HUES48 (cell line): ENCODE measurements at regions not wholly inside any gene's neighbourhood (a gene's known extent, or its start where the extent isn't known, plus 50 kb on each side); places are given as distances from the start of the nearest gene placed in this dataset.

Experiments used
- H3K27ac ChIP-seq: one replicate; pipeline ENCODE4 v1.7.0; 2013; ENCODE audit warnings: low read depth, low read length, inconsistent platforms
- H3K27me3 ChIP-seq: 2 replicates; pipeline ENCODE4 v1.6.1; 2013; ENCODE audit warnings: mild to moderate bottlenecking, low read length; ENCODE audit not compliant: control insufficient read depth, insufficient read depth
- H3K36me3 ChIP-seq: 2 replicates; pipeline ENCODE4 v1.6.1; 2013; ENCODE audit warnings: low read length; ENCODE audit not compliant: control insufficient read depth, insufficient read depth
- H3K4me1 ChIP-seq: 2 replicates; pipeline ENCODE4 v1.6.1; 2013; ENCODE audit warnings: mild to moderate bottlenecking, low read length; ENCODE audit not compliant: control insufficient read depth, insufficient read depth
- H3K4me3 ChIP-seq: 2 replicates; pipeline ENCODE4 v1.5.1; 2013; ENCODE audit warnings: mild to moderate bottlenecking, low read depth, low read length
- H3K9ac ChIP-seq: 2 replicates; pipeline ENCODE4 v1.6.1; 2013; ENCODE audit warnings: mild to moderate bottlenecking, low read depth, low read length, moderate library complexity
- H3K9me3 ChIP-seq: 2 replicates; pipeline ENCODE4 v1.6.1; 2013; ENCODE audit warnings: low read length; ENCODE audit not compliant: control insufficient read depth, insufficient read depth

DNA sequence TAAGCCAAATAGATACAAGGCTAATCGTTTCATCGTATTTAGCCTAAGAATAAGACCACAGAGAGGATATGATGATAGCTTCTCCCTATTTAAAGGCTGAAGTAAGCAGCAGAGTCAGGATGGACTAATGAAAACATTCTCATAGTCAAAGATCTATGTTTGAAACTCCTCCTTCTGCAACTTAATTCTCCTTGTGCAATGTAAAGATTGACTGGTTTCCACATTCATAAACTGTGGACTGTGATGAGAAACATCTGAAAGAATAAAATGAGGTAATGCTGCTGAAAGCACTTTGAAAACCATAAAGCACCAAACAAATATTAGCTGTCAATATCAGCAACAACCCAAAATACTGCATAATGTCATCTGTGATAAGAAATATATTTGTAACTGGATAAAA, 361.9 kb downstream of the CSNK1G3 start:
- Histone ChIP-seq H3K9ac (no peak overlapping the region), H3K4me3 (no peak overlapping the region), H3K27ac (peak overlapping the region; percentile 97), H3K4me1 (peaks cover 52% of the 10 kb centered on the region), H3K36me3 (no peaks in the 10 kb centered on the region), H3K9me3 (no peaks in the 10 kb centered on the region), H3K27me3 (no peaks in the 10 kb centered on the region)

- no peak overlapping the region for H3K4me3 ChIP-seq
- H3K9me3 ChIP-seq, result no peaks in the 10 kb centered on the region
- no peaks in the 10 kb centered on the region for H3K36me3 ChIP-seq
- peaks cover 37% of the 10 kb centered on the region for H3K4me1 ChIP-seq
- H3K9ac ChIP-seq, result no peak overlapping the region
- H3K27ac ChIP-seq, result no peak overlapping the region
- no peaks in the 10 kb centered on the region for H3K27me3 ChIP-seq
Measured at GRCh38 chr5:123871373-123871772, 359.4 kb downstream of the CSNK1G3 start.

DNA sequence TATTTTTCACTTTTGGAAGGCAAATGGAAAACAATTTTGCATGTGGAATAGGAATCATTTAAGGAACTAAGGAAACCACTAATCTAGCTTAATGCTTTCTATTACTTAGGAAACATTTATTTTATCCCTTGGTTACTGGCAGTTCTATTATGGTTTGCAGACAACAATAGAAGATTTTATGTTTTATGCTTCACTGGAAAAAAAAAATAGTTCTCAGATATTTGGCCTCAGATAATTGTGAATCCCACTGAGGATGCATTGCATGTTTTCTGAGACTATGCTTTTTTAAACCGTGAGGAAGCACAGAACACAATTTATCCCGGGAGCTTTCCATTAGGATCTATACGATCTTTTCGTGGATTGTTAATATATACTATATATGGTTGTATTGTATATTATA, 356.9 kb downstream of the CSNK1G3 start:
- Histone ChIP-seq H3K4me3 (no peak overlapping the region), H3K9me3 (no peaks in the 10 kb centered on the region), H3K27me3 (no peaks in the 10 kb centered on the region)

DNA sequence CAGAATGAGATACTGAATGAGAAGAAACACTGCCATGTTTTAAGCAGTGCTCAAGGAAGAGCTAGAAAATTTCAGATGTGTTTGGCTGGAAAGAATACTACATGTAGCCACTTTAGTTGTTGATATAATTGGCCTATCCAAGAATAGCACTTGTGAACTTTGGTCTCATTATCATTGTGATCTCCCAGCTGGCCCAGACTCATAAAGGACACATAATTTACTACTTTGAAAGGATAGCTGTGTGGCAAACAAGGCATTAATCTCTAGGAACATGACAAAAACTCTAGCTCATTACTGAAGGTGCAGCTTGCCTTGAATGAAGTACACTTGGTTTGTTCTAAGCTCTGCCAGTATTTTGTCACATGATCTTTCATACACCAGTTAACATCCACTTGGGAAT, 356.3 kb downstream of the CSNK1G3 start:
- no peak overlapping the region for H3K9ac ChIP-seq
- no peak overlapping the region for H3K27ac ChIP-seq
- peaks cover 6% of the 10 kb centered on the region for H3K4me1 ChIP-seq
- H3K27me3 ChIP-seq, result no peaks in the 10 kb centered on the region
- H3K9me3 ChIP-seq, result no peaks in the 10 kb centered on the region
- no peaks in the 10 kb centered on the region for H3K36me3 ChIP-seq
- no peak overlapping the region for H3K4me3 ChIP-seq

More for the DNA sequence above, 356.9 kb downstream of the CSNK1G3 start:
- H3K9ac ChIP-seq, result no peak overlapping the region
- peaks cover 12% of the 10 kb centered on the region for H3K4me1 ChIP-seq
- no peaks in the 10 kb centered on the region for H3K36me3 ChIP-seq
- no peak overlapping the region for H3K27ac ChIP-seq

DNA sequence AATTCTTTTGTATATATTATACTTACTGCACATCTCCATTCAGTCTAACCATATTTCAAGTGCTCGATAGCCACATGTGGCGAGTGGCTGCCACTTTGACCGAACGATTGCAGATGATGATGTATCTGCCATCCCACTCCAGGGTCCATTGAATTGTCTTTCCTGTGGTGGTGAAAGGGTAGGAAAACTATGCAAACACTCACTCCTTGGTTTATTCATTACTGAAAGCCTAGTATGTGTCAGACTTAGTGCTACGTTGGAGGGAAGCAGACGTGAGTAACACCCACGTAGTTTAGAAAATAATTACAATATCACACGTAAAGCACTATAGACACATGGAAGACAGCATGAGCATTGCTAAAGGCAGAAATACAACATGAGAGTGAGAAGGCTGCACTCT, 353.7 kb downstream of the CSNK1G3 start:
- no peaks in the 10 kb centered on the region for H3K9me3 ChIP-seq

GRCh38 chr5:123864578-123864977, 352.6 kb downstream of the CSNK1G3 start:
- H3K27ac ChIP-seq, result no peak overlapping the region

More for the DNA sequence above, 353.7 kb downstream of the CSNK1G3 start:
- Histone ChIP-seq H3K4me1 (no peaks in the 10 kb centered on the region), H3K27ac (no peak overlapping the region), H3K4me3 (no peak overlapping the region), H3K9ac (no peak overlapping the region), H3K27me3 (no peaks in the 10 kb centered on the region), H3K36me3 (no peaks in the 10 kb centered on the region)

GRCh38 chr5:123858938-123859337, 347.0 kb downstream of the CSNK1G3 start:
- H3K27ac ChIP-seq, result no peak overlapping the region
- H3K36me3 ChIP-seq, result no peaks in the 10 kb centered on the region
- H3K27me3 ChIP-seq, result no peaks in the 10 kb centered on the region
- H3K4me3 ChIP-seq, result no peak overlapping the region
- H3K9ac ChIP-seq, result no peak overlapping the region
- H3K4me1 ChIP-seq, result no peaks in the 10 kb centered on the region
- no peaks in the 10 kb centered on the region for H3K9me3 ChIP-seq

More at GRCh38 chr5:123864578-123864977, 352.6 kb downstream of the CSNK1G3 start:
- Histone ChIP-seq H3K36me3 (no peaks in the 10 kb centered on the region), H3K9me3 (no peaks in the 10 kb centered on the region), H3K27me3 (no peaks in the 10 kb centered on the region), H3K9ac (no peak overlapping the region), H3K4me1 (no peaks in the 10 kb centered on the region), H3K4me3 (no peak overlapping the region)

DNA sequence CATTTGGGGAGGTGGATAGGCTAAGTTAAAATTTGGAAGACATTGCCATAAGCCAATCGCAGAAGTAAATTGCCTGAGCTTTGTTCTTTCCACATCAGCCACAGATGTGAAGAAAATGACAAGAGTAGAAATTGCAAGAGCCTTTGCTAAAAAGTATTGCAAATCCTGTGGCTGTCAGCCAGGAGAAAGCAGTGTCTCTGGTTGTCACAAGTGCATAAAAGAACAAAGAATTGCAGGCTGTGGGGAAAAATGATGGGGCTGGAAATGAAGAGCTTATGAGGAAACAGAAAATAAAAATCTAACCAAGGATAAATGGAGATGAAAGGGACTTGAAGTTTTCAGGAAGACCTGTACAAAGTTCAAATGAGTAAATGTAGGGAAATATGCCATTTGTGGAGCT, 344.8 kb downstream of the CSNK1G3 start:
- no peak overlapping the region for H3K27ac ChIP-seq
- no peaks in the 10 kb centered on the region for H3K27me3 ChIP-seq
- H3K4me1 ChIP-seq, result no peaks in the 10 kb centered on the region
- H3K9me3 ChIP-seq, result no peaks in the 10 kb centered on the region
- no peak overlapping the region for H3K4me3 ChIP-seq
- no peak overlapping the region for H3K9ac ChIP-seq
- no peaks in the 10 kb centered on the region for H3K36me3 ChIP-seq

- H3K36me3 ChIP-seq, result no peaks in the 10 kb centered on the region
- no peak overlapping the region for H3K4me3 ChIP-seq
- H3K9me3 ChIP-seq, result peaks cover 2% of the 10 kb centered on the region; the same call in 1 of the 2 replicates
- no peak overlapping the region for H3K27ac ChIP-seq
- H3K4me1 ChIP-seq, result no peaks in the 10 kb centered on the region
- H3K27me3 ChIP-seq, result no peaks in the 10 kb centered on the region
- H3K9ac ChIP-seq, result no peak overlapping the region
Measured at GRCh38 chr5:123855609-123856008, 343.6 kb downstream of the CSNK1G3 start.

- Histone ChIP-seq H3K27ac (no peak overlapping the region), H3K27me3 (no peaks in the 10 kb centered on the region), H3K4me1 (peaks cover 4% of the 10 kb centered on the region; the same call in 1 of the 2 replicates), H3K9ac (no peak overlapping the region), H3K4me3 (no peak overlapping the region), H3K9me3 (peaks cover 5% of the 10 kb centered on the region; the same call in 1 of the 2 replicates), H3K36me3 (no peaks in the 10 kb centered on the region)
Measured at GRCh38 chr5:123845356-123846100, 333.6 kb downstream of the CSNK1G3 start.

GRCh38 chr5:123844873-123845272, 332.9 kb downstream of the CSNK1G3 start:
- H3K9ac ChIP-seq, result no peak overlapping the region
- H3K36me3 ChIP-seq, result no peaks in the 10 kb centered on the region
- H3K4me3 ChIP-seq, result no peak overlapping the region
- peaks cover 5% of the 10 kb centered on the region; the same call in 1 of the 2 replicates for H3K9me3 ChIP-seq
- H3K27me3 ChIP-seq, result no peaks in the 10 kb centered on the region
- no peak overlapping the region for H3K27ac ChIP-seq
- peaks cover 4% of the 10 kb centered on the region; the same call in 1 of the 2 replicates for H3K4me1 ChIP-seq
